ENCODE measurements at regions not wholly inside any gene's neighbourhood (a gene's known extent, or its start where the extent isn't known, plus 50 kb on each side); places are given as distances from the start of the nearest gene placed in this dataset.
A peak's percentile ranks its signal among the peaks of the same experiment; 100 is the strongest.

DNA sequence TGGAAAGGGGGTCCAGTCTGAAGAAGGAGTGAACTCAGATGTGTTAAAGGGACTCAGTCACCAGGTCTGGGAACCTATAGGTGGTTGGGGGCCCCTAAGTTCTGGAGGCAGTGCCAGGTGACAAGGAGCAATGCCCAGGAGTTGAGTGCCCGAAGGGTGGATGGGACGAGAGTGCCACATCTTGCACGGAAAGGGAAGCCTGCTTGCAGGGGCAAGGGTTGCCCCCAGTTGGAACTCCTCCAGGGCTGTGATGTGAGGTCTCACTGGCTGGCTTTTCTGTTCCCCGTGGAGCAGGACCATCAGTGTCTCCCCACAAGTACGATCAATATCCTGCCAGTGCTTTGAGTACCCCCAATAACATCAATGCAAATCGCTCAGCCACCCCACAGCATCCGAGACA is 107.3 kb downstream of the TOMM20 start:
- Mint-ChIP-seq H3K36me3 (ENCODE audit: low read depth) (no peaks in the 10 kb centered on the region), H3K9me3 (peaks cover 4% of the 10 kb centered on the region), H3K27me3 (ENCODE audit: low read depth) (no peaks in the 10 kb centered on the region), H3K4me3 (no peak overlapping the region), H3K4me1 (peaks cover 59% of the 10 kb centered on the region), H3K27ac (ENCODE audit: unreplicated experiment) (no peak overlapping the region)
- TF ChIP-seq CTCF (conservative IDR thresholded peaks at IDR 0.05) = no peak
- DNase-seq (ENCODE audit: low read depth, low spot score) = no peak

DNA sequence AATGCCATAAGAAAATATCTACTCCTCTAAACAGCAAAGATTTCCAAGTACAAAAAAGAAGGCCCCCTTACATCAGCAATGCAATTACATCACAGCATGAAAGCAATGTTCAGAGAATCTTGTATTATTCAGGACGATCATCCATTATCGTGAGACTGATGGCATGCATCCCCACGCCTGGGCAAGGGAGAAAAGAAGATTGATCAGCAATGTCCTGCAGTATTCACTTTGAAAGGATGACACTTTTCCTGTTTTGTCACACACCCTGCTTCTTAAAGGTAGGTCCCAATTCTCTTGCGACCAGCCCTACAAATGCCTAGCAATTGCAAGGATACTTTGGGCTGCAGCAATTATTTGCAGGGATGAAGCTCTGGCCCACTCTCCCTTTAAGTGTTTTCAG is 108.7 kb downstream of the TOMM20 start:
- Mint-ChIP-seq H3K36me3 (ENCODE audit: low read depth) (no peaks in the 10 kb centered on the region), H3K27me3 (ENCODE audit: low read depth) (no peaks in the 10 kb centered on the region), H3K9me3 (peaks cover 4% of the 10 kb centered on the region), H3K4me1 (peaks cover 63% of the 10 kb centered on the region), H3K27ac (ENCODE audit: unreplicated experiment) (no peak overlapping the region), H3K4me3 (no peak overlapping the region)
- no peak for DNase-seq (ENCODE audit: low read depth, low spot score)
- no peak for TF ChIP-seq CTCF (conservative IDR thresholded peaks at IDR 0.05)

GRCh38 chr1:235019471-235019870 is 109.2 kb downstream of the TOMM20 start:
- no peak for TF ChIP-seq CTCF (conservative IDR thresholded peaks at IDR 0.05)
- Mint-ChIP-seq H3K9me3 (peaks cover 4% of the 10 kb centered on the region), H3K36me3 (ENCODE audit: low read depth) (no peaks in the 10 kb centered on the region), H3K4me3 (no peak overlapping the region), H3K27me3 (ENCODE audit: low read depth) (no peaks in the 10 kb centered on the region), H3K27ac (ENCODE audit: unreplicated experiment) (peak overlapping the region; percentile 13), H3K4me1 (peaks cover 59% of the 10 kb centered on the region)
- no peak for DNase-seq (ENCODE audit: low read depth, low spot score)

- no peak for TF ChIP-seq CTCF (conservative IDR thresholded peaks at IDR 0.05)
- Mint-ChIP-seq H3K4me3 (no peak overlapping the region), H3K27ac (ENCODE audit: unreplicated experiment) (no peak overlapping the region), H3K4me1 (peaks cover 55% of the 10 kb centered on the region), H3K27me3 (ENCODE audit: low read depth) (no peaks in the 10 kb centered on the region), H3K9me3 (peaks cover 4% of the 10 kb centered on the region), H3K36me3 (ENCODE audit: low read depth) (no peaks in the 10 kb centered on the region)
- no peak for DNase-seq (ENCODE audit: low read depth, low spot score)
Measured at GRCh38 chr1:235018720-235019444, 109.8 kb downstream of the TOMM20 start.

DNA sequence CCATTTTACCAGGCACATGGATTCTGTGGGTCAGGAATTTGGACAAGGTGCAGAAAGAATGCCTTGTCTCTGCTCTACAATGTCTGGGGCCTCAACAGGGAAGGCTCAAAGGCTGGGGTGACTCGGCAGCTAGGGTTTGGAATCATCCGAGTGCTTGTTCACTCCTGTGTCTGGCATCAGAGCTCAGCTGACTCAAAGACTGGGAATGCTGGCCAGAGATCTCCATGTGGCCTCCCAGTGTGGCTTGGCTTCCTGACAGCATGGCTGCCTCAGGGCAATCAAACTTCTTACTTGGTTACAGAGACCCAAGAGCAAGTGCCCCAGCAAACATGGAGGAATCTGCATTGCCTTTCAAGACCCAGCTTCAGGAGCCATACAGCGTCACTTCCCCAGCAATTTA is 110.5 kb downstream of the TOMM20 start:
- H3K36me3 Mint-ChIP-seq (ENCODE audit: low read depth) = no peaks in the 10 kb centered on the region
- DNase-seq (ENCODE audit: low read depth, low spot score) = no peak
- H3K4me3 Mint-ChIP-seq = no peak overlapping the region
- peaks cover 4% of the 10 kb centered on the region for H3K9me3 Mint-ChIP-seq
- TF ChIP-seq CTCF (conservative IDR thresholded peaks at IDR 0.05) = no peak
- peaks cover 51% of the 10 kb centered on the region for H3K4me1 Mint-ChIP-seq
- no peaks in the 10 kb centered on the region for H3K27me3 Mint-ChIP-seq (ENCODE audit: low read depth)
- no peak overlapping the region for H3K27ac Mint-ChIP-seq (ENCODE audit: unreplicated experiment)

Measured in neural crest cell (in vitro differentiated cells).